Neuronal stem cell (in vitro differentiated cells): ENCODE measurements at regions not wholly inside any gene's neighbourhood (a gene's known extent, or its start where the extent isn't known, plus 50 kb on each side); places are given as distances from the start of the nearest gene placed in this dataset.

ENCODE experiments used
- DNase-seq: peaks from one replicate; pipeline ENCODE4 v3.0.0-alpha.2; 2013; ENCODE audit warnings: low spot score
- H2AFZ ChIP-seq: one replicate; pipeline ENCODE4 v1.6.1; 2013; ENCODE audit warnings: mild to moderate bottlenecking, low read length, inconsistent platforms
- H2AK5ac ChIP-seq: 2 replicates; pipeline ENCODE4 v1.6.1; 2013; ENCODE audit warnings: low read depth, mild to moderate bottlenecking, inconsistent platforms, low read length, moderate library complexity, mixed read lengths
- H2BK120ac ChIP-seq: 2 replicates; pipeline ENCODE4 v1.6.1; 2013; ENCODE audit warnings: low read depth, mild to moderate bottlenecking, inconsistent platforms, low read length, moderate library complexity, mixed read lengths
- H2BK12ac ChIP-seq: one replicate; pipeline ENCODE4 v1.6.1; 2013; ENCODE audit warnings: low read length, inconsistent platforms
- H2BK15ac ChIP-seq: 2 replicates; pipeline ENCODE4 v1.6.1; 2013; ENCODE audit warnings: mild to moderate bottlenecking, low read length, inconsistent platforms, mixed read lengths
- H2BK5ac ChIP-seq: one replicate; pipeline ENCODE4 v1.6.1; 2013; ENCODE audit warnings: inconsistent platforms, mild to moderate bottlenecking, low read length, moderate library complexity
- H3K14ac ChIP-seq: one replicate; pipeline ENCODE4 v1.6.1; 2013; ENCODE audit warnings: low read length, inconsistent platforms
- H3K18ac ChIP-seq: 2 replicates; pipeline ENCODE4 v1.6.1; 2013; ENCODE audit warnings: low read length, inconsistent platforms
- H3K23ac ChIP-seq: 2 replicates; pipeline ENCODE4 v1.6.1; 2013; ENCODE audit warnings: low read depth, mild to moderate bottlenecking, mixed read lengths, low read length, inconsistent platforms; ENCODE audit not compliant: poor library complexity
- H3K27ac ChIP-seq: replicated peaks from 3 replicates; pipeline ENCODE4 v1.5.1; 2013; ENCODE audit warnings: low read length, inconsistent platforms
- H3K27me3 ChIP-seq, 3 experiments: 2 replicates each; pipeline ENCODE4 v1.6.1; 2013; ENCODE audit warnings: low read length in 3 of 3, mild to moderate bottlenecking in 2 of 3, inconsistent platforms in 1 of 3, low read depth in 1 of 3, mixed read lengths in 1 of 3, moderate library complexity in 1 of 3; ENCODE audit not compliant: control insufficient read depth in 3 of 3, insufficient read depth in 3 of 3
- H3K36me3 ChIP-seq, 2 donors: replicated peaks in 1 of 2; 2 replicates each; pipeline ENCODE4 v1.6.1; 2013; ENCODE audit warnings: low read length in 2 of 2; ENCODE audit not compliant: control insufficient read depth in 2 of 2, insufficient read depth in 2 of 2
- H3K4ac ChIP-seq: 2 replicates; pipeline ENCODE4 v1.6.1; 2013; ENCODE audit warnings: inconsistent platforms, mild to moderate bottlenecking, low read length, moderate library complexity
- H3K4me1 ChIP-seq, 2 donors: 1 replicate in 1 of 2; 2 replicates in 1 of 2; pipeline ENCODE4 v1.6.1; 2013; ENCODE audit warnings: low read length in 2 of 2, low read depth in 1 of 2; ENCODE audit not compliant: control insufficient read depth in 2 of 2, insufficient read depth in 1 of 2
- H3K4me2 ChIP-seq: one replicate; pipeline ENCODE4 v1.6.1; 2013; ENCODE audit warnings: mild to moderate bottlenecking, low read length, inconsistent platforms; ENCODE audit not compliant: insufficient read depth, poor library complexity, severe bottlenecking
- H3K4me3 ChIP-seq, 2 donors: 2 replicates each; pipeline ENCODE4 v1.5.1; 2013; ENCODE audit warnings: low read length in 2 of 2, mild to moderate bottlenecking in 2 of 2, inconsistent platforms in 1 of 2, moderate library complexity in 1 of 2
- H3K79me1 ChIP-seq: one replicate; pipeline ENCODE4 v1.6.1; 2013; ENCODE audit warnings: low read depth, mild to moderate bottlenecking, inconsistent platforms, low read length, moderate library complexity
- H3K9ac ChIP-seq: one replicate; pipeline ENCODE4 v1.6.1; 2013; ENCODE audit warnings: mild to moderate bottlenecking, low read depth, low read length, inconsistent platforms; ENCODE audit not compliant: poor library complexity
- H3K9me3 ChIP-seq, 2 donors: replicated peaks in 1 of 2; 2 replicates each; pipeline versions ENCODE3 to v1.6.1; 2013; ENCODE audit warnings: low read length in 2 of 2, mild to moderate bottlenecking in 2 of 2, inconsistent platforms in 1 of 2, low read depth in 1 of 2, mixed read lengths in 1 of 2, moderate library complexity in 1 of 2; ENCODE audit not compliant: control insufficient read depth in 2 of 2, insufficient read depth in 1 of 2
- H4K8ac ChIP-seq: one replicate; pipeline ENCODE4 v1.6.1; 2013; ENCODE audit warnings: low read depth, mild to moderate bottlenecking, inconsistent platforms, low read length, moderate library complexity
- H4K91ac ChIP-seq: one replicate; pipeline ENCODE4 v1.6.1; 2013; ENCODE audit warnings: low read length, low read depth, mild to moderate bottlenecking, inconsistent platforms; ENCODE audit not compliant: poor library complexity
- WGBS, 2 donors: extraction: QIAGEN DNeasy Blood & Tissue Kit; methylation state at CpG; one replicate each; pipeline ENCODE4 v1.1.7; 2013; ENCODE audit warnings: missing lambda C conversion rate in 2 of 2, mixed read lengths in 1 of 2; ENCODE audit not compliant: insufficient read length in 2 of 2, insufficient replicate concordance in 1 of 2; ENCODE audit errors: extremely low coverage in 2 of 2; 5-methylcytosine and 5-hydroxymethylcytosine counted together

GRCh38 chr14:53842938-53843337, 113.7 kb downstream of the BMP4 start:
- H3K4me1 ChIP-seq: peaks cover 0 to 2% of the 10 kb centered on the region in 2 donors
- no peak overlapping the region for H3K4me3 ChIP-seq
- no peaks in the 10 kb centered on the region for H3K36me3 ChIP-seq
- no peak overlapping the region for H3K18ac ChIP-seq
- no peak for DNase-seq
- no peak overlapping the region for H2AK5ac ChIP-seq
- no peak overlapping the region for H2BK15ac ChIP-seq
- no peak overlapping the region for H3K4ac ChIP-seq
- no CpG with 5 or more reads among the region's 4 CpGs for WGBS, 2 donors
- no peak overlapping the region for H2AFZ ChIP-seq
- H3K9ac ChIP-seq: no peak overlapping the region
- no peaks in the 10 kb centered on the region for H3K79me1 ChIP-seq
- H4K91ac ChIP-seq: no peak overlapping the region
- no peak overlapping the region for H3K27ac ChIP-seq
- no peak overlapping the region for H2BK12ac ChIP-seq
- no peak overlapping the region for H3K14ac ChIP-seq
- H3K23ac ChIP-seq: no peak overlapping the region
- no peaks in the 10 kb centered on the region for H3K27me3 ChIP-seq
- H2BK5ac ChIP-seq: no peak overlapping the region
- H2BK120ac ChIP-seq: no peak overlapping the region
- H3K9me3 ChIP-seq: no peaks in the 10 kb centered on the region
- H3K4me2 ChIP-seq: no peak overlapping the region
- no peak overlapping the region for H4K8ac ChIP-seq

- Histone ChIP-seq H3K18ac (no peak overlapping the region), H3K4me1 (peaks cover 0 to 2% of the 10 kb centered on the region in 2 donors), H3K27me3 (no peaks in the 10 kb centered on the region), H3K27ac (no peak overlapping the region), H3K4me2 (no peak overlapping the region), H2BK12ac (no peak overlapping the region), H4K91ac (no peak overlapping the region), H3K36me3 (no peaks in the 10 kb centered on the region), H3K14ac (no peak overlapping the region), H3K79me1 (no peaks in the 10 kb centered on the region), H3K4ac (no peak overlapping the region), H3K9me3 (no peaks in the 10 kb centered on the region), H3K23ac (no peak overlapping the region), H2AK5ac (no peak overlapping the region), H2BK5ac (no peak overlapping the region), H2BK15ac (no peak overlapping the region), H3K4me3 (no peak overlapping the region), H2BK120ac (no peak overlapping the region), H4K8ac (no peak overlapping the region), H2AFZ (no peak overlapping the region), H3K9ac (no peak overlapping the region)
- no peak for DNase-seq
- no CpG with 5 or more reads among the region's 3 CpGs for WGBS, 2 donors
These were observed 115.2 kb downstream of the BMP4 start for GRCh38 chr14:53841109-53842099.

- Histone ChIP-seq H2BK12ac (no peak overlapping the region), H3K27ac (no peak overlapping the region), H3K4me3 (no peak overlapping the region), H4K8ac (no peak overlapping the region), H4K91ac (no peak overlapping the region), H3K9ac (no peak overlapping the region), H3K79me1 (no peaks in the 10 kb centered on the region), H3K4ac (no peak overlapping the region), H3K9me3 (no peaks in the 10 kb centered on the region), H3K4me2 (no peak overlapping the region), H3K36me3 (no peaks in the 10 kb centered on the region), H2BK120ac (no peak overlapping the region), H2BK15ac (no peak overlapping the region), H3K18ac (no peak overlapping the region), H2AFZ (no peak overlapping the region), H3K4me1 (peaks cover 0 to 2% of the 10 kb centered on the region in 2 donors), H3K23ac (no peak overlapping the region), H3K27me3 (no peaks in the 10 kb centered on the region), H3K14ac (no peak overlapping the region), H2AK5ac (no peak overlapping the region), H2BK5ac (no peak overlapping the region)
- no peak for DNase-seq
- WGBS, 2 donors: no CpG with 5 or more reads among the region's 2 CpGs
These were observed 116.2 kb downstream of the BMP4 start for GRCh38 chr14:53840444-53840843.

- H2BK15ac ChIP-seq: no peak overlapping the region
- no peaks in the 10 kb centered on the region for H3K79me1 ChIP-seq
- no peak overlapping the region for H3K4ac ChIP-seq
- H3K27me3 ChIP-seq: no peaks in the 10 kb centered on the region
- WGBS, 2 donors: no CpG with 5 or more reads among the region's 4 CpGs
- H3K27ac ChIP-seq: no peak overlapping the region
- peaks cover 0 to 2% of the 10 kb centered on the region in 2 donors for H3K4me1 ChIP-seq
- no peak overlapping the region for H2AFZ ChIP-seq
- H4K91ac ChIP-seq: no peak overlapping the region
- no peak overlapping the region for H2AK5ac ChIP-seq
- no peak overlapping the region for H2BK12ac ChIP-seq
- no peak for DNase-seq
- no peak overlapping the region for H3K4me2 ChIP-seq
- no peak overlapping the region for H2BK120ac ChIP-seq
- no peaks in the 10 kb centered on the region for H3K9me3 ChIP-seq
- H3K4me3 ChIP-seq: no peak overlapping the region
- no peak overlapping the region for H3K18ac ChIP-seq
- H3K14ac ChIP-seq: no peak overlapping the region
- no peak overlapping the region for H2BK5ac ChIP-seq
- no peaks in the 10 kb centered on the region for H3K36me3 ChIP-seq
- H4K8ac ChIP-seq: no peak overlapping the region
- H3K23ac ChIP-seq: no peak overlapping the region
- H3K9ac ChIP-seq: no peak overlapping the region
These were observed 118.3 kb downstream of the BMP4 start for GRCh38 chr14:53838374-53838773.
